Esophagus squamous epithelium (tissue), 5 donors: ENCODE measurements at regions not wholly inside any gene's neighbourhood (a gene's known extent, or its start where the extent isn't known, plus 50 kb on each side); places are given as distances from the start of the nearest gene placed in this dataset.

Experiments used
- DNase-seq: peaks from one replicate; lab custom pipeline; 2025; lab: John Stamatoyannopoulos, UW
- H3K27ac ChIP-seq, 4 donors: fragments of 200-600 bp; sonication (generic); one replicate each; pipeline ENCODE4 v1.5.1; 2016 to 2019; ENCODE audit warnings: mild to moderate bottlenecking in 1 of 4
- H3K27me3 ChIP-seq, 4 donors: fragments of 200-600 bp; sonication (generic); 1 replicate in 3 of 4; 2 replicates in 1 of 4; pipeline versions ENCODE4 v1.5.1 to v1.6.0; 2017 to 2021; ENCODE audit warnings: antibody characterized with exemption in 1 of 4
- H3K36me3 ChIP-seq, 3 donors: fragments of 200-600 bp; sonication (generic); one replicate each; pipeline ENCODE4 v1.5.1; 2016 to 2019
- H3K4me1 ChIP-seq, 3 donors: fragments of 200-600 bp; sonication (generic); one replicate each; pipeline ENCODE4 v1.5.1; 2017 to 2019
- H3K4me3 ChIP-seq, 4 donors: fragments of 200-600 bp; sonication (generic); 1 replicate in 3 of 4; 2 replicates in 1 of 4; pipeline ENCODE4 v1.5.1; 2016 to 2019; ENCODE audit warnings: mild to moderate bottlenecking in 2 of 4, moderate library complexity in 1 of 4
- H3K9me3 ChIP-seq, 3 donors: fragments of 200-600 bp; sonication (generic); one replicate each; pipeline ENCODE4 v1.5.1; 2016 to 2019
- POLR2A ChIP-seq, 4 donors: fragments of 450-650 bp; IDR thresholded peaks; one replicate each; pipeline ENCODE4 v1.6.1; 2017; ENCODE audit warnings: antibody characterized with exemption in 4 of 4, mild to moderate bottlenecking in 4 of 4, moderate library complexity in 3 of 4
- WGBS, 2 donors: methylation state at CpG; one replicate each; pipeline ENCODE4 v1.1.5; 2018; 5-methylcytosine and 5-hydroxymethylcytosine counted together
- intact Hi-C: fragments of 100-400 bp; cut with DNase I; formaldehyde crosslinking; loops from one replicate; pipeline ENCODE4 v1.15.0; 2022
- TF ChIP-seq, protein P1 (sequence below), 6 experiments: fragments of 450-650 bp in 4 of 6; fragments of 200-600 bp in 2 of 6; sonication (generic) in 2 of 6; IDR thresholded peaks; one replicate each; pipeline ENCODE4 v1.5.1; 2016 to 2019; ENCODE audit warnings: antibody characterized with exemption in 6 of 6, mild to moderate bottlenecking in 4 of 6, moderate library complexity in 4 of 6
- donor health status: DM: yes; HTN: yes; CAD: no.

DNA sequence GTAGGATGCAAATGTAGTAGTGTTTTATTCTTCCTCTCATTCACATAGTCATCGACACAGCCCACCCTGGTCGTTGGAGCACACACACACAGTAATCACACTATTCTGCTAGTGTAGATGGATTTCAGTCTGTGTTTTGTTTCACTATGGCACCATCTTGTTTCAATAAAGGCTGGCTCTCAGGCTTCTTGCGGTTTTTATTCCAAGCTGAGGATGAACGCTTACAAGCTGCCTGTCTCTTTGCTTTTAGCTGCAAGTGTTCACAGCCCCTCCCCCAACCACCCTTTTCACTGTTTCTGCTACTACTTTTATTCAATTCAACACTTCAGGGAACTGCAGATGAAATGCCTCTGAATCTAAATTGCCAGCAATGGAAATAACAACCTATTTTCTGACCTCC is 140.9 kb upstream of the PMFBP1 start:
- no peak for DNase-seq
- Histone ChIP-seq H3K9me3 (no peaks in the 10 kb centered on the region), H3K4me3 (no peak overlapping the region), H3K27me3 (no peaks in the 10 kb centered on the region), H3K4me1 (no peaks in the 10 kb centered on the region), H3K36me3 (no peaks in the 10 kb centered on the region), H3K27ac (no peak overlapping the region)
- TF ChIP-seq, protein P1, sequence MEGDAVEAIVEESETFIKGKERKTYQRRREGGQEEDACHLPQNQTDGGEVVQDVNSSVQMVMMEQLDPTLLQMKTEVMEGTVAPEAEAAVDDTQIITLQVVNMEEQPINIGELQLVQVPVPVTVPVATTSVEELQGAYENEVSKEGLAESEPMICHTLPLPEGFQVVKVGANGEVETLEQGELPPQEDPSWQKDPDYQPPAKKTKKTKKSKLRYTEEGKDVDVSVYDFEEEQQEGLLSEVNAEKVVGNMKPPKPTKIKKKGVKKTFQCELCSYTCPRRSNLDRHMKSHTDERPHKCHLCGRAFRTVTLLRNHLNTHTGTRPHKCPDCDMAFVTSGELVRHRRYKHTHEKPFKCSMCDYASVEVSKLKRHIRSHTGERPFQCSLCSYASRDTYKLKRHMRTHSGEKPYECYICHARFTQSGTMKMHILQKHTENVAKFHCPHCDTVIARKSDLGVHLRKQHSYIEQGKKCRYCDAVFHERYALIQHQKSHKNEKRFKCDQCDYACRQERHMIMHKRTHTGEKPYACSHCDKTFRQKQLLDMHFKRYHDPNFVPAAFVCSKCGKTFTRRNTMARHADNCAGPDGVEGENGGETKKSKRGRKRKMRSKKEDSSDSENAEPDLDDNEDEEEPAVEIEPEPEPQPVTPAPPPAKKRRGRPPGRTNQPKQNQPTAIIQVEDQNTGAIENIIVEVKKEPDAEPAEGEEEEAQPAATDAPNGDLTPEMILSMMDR (IDR thresholded peaks at IDR 0.05), result no peak
- no peak for TF ChIP-seq POLR2A (IDR thresholded peaks at IDR 0.05)
- intact Hi-C loops, result no loop called here
- 64 to 65% methylated on average over 4 of the region's 4 CpGs for WGBS, 2 donors

DNA sequence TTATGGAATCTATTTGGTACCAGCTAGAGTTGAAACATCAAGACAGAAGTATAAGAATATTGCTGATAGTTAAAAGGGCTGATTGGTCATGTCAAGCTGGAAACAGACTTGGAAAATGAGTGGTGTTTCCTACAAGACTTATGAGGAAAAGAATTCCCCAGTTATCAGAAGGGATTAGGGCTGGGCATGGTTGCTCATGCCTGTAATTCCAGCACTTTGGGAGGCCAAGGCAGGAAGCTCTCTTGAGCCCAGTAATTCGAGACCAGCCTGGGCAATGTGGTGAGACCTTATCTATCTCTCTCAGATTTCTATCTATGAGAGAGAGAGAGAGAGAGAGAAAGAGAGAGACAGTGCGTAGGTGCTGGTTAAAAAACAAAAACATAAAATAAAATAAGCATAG is 139.5 kb upstream of the PMFBP1 start:
- intact Hi-C loops, result no loop called here

DNA sequence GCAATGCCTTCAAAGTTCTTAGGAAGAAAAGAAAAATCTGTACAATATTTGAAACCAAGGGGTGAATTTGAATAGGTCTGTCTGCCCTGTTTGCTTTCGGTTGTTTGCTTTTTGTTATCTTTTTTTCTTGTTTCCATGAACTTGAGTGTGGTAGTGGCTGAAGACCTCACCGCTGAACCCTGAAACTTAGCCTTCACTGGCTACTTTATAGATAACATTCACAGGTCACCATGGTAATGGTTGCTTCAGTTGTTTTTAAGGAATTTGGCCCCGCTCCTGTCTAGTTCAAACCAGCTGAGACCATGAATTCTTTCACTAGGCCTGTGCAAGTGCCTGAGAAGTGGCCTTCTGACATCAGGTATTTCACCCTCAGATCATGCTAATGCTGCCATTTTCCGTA is 137.0 kb upstream of the PMFBP1 start:
- Histone ChIP-seq H3K4me1 (no peaks in the 10 kb centered on the region), H3K9me3 (no peaks in the 10 kb centered on the region), H3K27me3 (no peaks in the 10 kb centered on the region), H3K36me3 (no peaks in the 10 kb centered on the region), H3K27ac (no peak overlapping the region), H3K4me3 (no peak overlapping the region)
- WGBS, 2 donors, result 64 to 92% methylated on average over 4 of the region's 4 CpGs
- DNase-seq, result no peak
- TF ChIP-seq, protein P1 (IDR thresholded peaks at IDR 0.05), result no peak
- TF ChIP-seq POLR2A (IDR thresholded peaks at IDR 0.05), result no peak
- intact Hi-C loops, result no loop called here

More for the DNA sequence above, 139.5 kb upstream of the PMFBP1 start:
- no peak overlapping the region for H3K4me3 ChIP-seq
- DNase-seq, result no peak
- H3K27me3 ChIP-seq, result no peaks in the 10 kb centered on the region
- H3K27ac ChIP-seq, result no peak overlapping the region
- H3K9me3 ChIP-seq, result no peaks in the 10 kb centered on the region
- TF ChIP-seq, protein P1 (IDR thresholded peaks at IDR 0.05), result no peak
- TF ChIP-seq POLR2A (IDR thresholded peaks at IDR 0.05), result no peak
- 64 to 81% methylated on average over 2 of the region's 2 CpGs for WGBS, 2 donors
- H3K36me3 ChIP-seq, result no peaks in the 10 kb centered on the region
- H3K4me1 ChIP-seq, result no peaks in the 10 kb centered on the region

DNA sequence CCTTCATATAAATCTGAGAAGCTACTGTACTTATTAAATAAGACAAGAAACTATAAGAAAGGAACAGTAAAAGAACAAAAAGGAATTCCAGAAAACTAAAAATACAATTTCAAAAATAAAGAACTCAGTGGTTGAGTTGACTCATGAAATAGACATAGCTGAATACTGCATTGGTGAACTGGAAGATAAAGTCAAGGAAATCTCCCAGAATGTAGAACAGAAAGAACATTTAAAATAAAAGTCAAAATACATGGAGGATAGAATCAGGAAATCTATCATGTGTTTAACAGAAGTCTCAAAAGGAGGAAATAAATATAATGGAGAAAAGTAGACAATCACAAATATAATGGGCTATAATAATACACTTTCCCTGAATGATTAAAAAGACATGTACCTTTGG is 136.4 kb upstream of the PMFBP1 start:
- Histone ChIP-seq H3K4me1 (no peaks in the 10 kb centered on the region), H3K4me3 (no peak overlapping the region), H3K36me3 (no peaks in the 10 kb centered on the region), H3K27me3 (no peaks in the 10 kb centered on the region), H3K9me3 (no peaks in the 10 kb centered on the region), H3K27ac (no peak overlapping the region)
- intact Hi-C loops, result no loop called here
- DNase-seq, result no peak
- no peak for TF ChIP-seq POLR2A (IDR thresholded peaks at IDR 0.05)
- TF ChIP-seq, protein P1 (IDR thresholded peaks at IDR 0.05), result no peak

DNA sequence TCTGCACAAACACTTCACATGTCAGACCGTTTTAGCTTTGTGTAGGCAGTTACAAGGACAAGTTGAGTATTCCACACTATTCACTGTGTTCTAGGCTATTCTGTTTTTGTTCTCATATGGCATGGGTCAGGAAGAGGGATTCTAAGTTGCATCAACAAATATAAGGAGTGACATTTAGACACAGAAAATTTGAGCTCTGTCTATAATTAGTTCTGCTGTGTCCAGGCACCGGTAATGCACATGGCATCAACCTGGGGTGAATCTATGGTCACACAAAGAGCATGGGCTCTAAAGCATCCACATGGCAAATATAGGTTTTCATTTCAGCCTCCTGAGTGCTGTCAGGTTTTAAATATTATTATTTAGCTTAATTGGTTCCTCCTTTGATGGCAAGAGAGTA is 130.4 kb upstream of the PMFBP1 start:
- intact Hi-C loops, result no loop called here
- no peaks in the 10 kb centered on the region for H3K4me1 ChIP-seq
- 46 to 68% methylated on average over 2 of the region's 2 CpGs for WGBS, 2 donors

More for the DNA sequence above, 130.4 kb upstream of the PMFBP1 start:
- no peak overlapping the region for H3K4me3 ChIP-seq
- H3K27me3 ChIP-seq, result no peaks in the 10 kb centered on the region
- no peaks in the 10 kb centered on the region for H3K9me3 ChIP-seq
- no peaks in the 10 kb centered on the region for H3K36me3 ChIP-seq
- no peak overlapping the region for H3K27ac ChIP-seq
- DNase-seq, result no peak
- TF ChIP-seq, protein P1 (IDR thresholded peaks at IDR 0.05), result no peak
- no peak for TF ChIP-seq POLR2A (IDR thresholded peaks at IDR 0.05)
